ENCODE measurements at regions not wholly inside any gene's neighbourhood (a gene's known extent, or its start where the extent isn't known, plus 50 kb on each side); places are given as distances from the start of the nearest gene placed in this dataset.

GRCh38 chr2:145050134-145050533 lies 530.2 kb upstream of the ZEB2 start:
- Histone ChIP-seq H3K36me3 (no peaks in the 10 kb centered on the region), H3K4me3 (no peak overlapping the region), H3K4me1 (no peaks in the 10 kb centered on the region), H3K27ac (no peak overlapping the region), H3K9me3 (no peaks in the 10 kb centered on the region), H3K27me3 (no peaks in the 10 kb centered on the region)
- no peak for DNase-seq
- TF ChIP-seq CTCF (IDR thresholded peaks at IDR 0.05) (no peak), POLR2AphosphoS5 (IDR thresholded peaks at IDR 0.05) (no peak), EP300 (IDR thresholded peaks at IDR 0.05) (no peak), POLR2A (IDR thresholded peaks at IDR 0.05) (no peak)
- 78 to 94% methylated on average over 2 of the region's 2 CpGs for WGBS, 2 donors
- intact Hi-C loops (cut with DNase I), result no loop called here

GRCh38 chr2:145049475-145049874 lies 529.6 kb upstream of the ZEB2 start:
- TF ChIP-seq POLR2AphosphoS5 (IDR thresholded peaks at IDR 0.05) (no peak), POLR2A (IDR thresholded peaks at IDR 0.05) (no peak), EP300 (IDR thresholded peaks at IDR 0.05) (no peak), CTCF (IDR thresholded peaks at IDR 0.05) (no peak)
- Histone ChIP-seq H3K9me3 (no peaks in the 10 kb centered on the region), H3K27ac (no peak overlapping the region), H3K27me3 (no peaks in the 10 kb centered on the region), H3K4me3 (no peak overlapping the region), H3K4me1 (no peaks in the 10 kb centered on the region), H3K36me3 (no peaks in the 10 kb centered on the region)
- WGBS, 2 donors, result 61 to 70% methylated on average over 3 of the region's 3 CpGs
- intact Hi-C loops (cut with DNase I), result no loop called here
- no peak for DNase-seq

GRCh38 chr2:145047554-145047953 lies 527.6 kb upstream of the ZEB2 start:
- no peak overlapping the region for H3K4me3 ChIP-seq
- no peaks in the 10 kb centered on the region for H3K36me3 ChIP-seq
- no peaks in the 10 kb centered on the region for H3K4me1 ChIP-seq
- no peaks in the 10 kb centered on the region for H3K9me3 ChIP-seq
- no peak for TF ChIP-seq CTCF (IDR thresholded peaks at IDR 0.05)
- TF ChIP-seq POLR2AphosphoS5 (IDR thresholded peaks at IDR 0.05), result no peak
- no peak for TF ChIP-seq POLR2A (IDR thresholded peaks at IDR 0.05)
- no peak for TF ChIP-seq EP300 (IDR thresholded peaks at IDR 0.05)
- WGBS, 2 donors, result 84 to 92% methylated on average over 1 of the region's 1 CpG
- DNase-seq, result no peak
- no peaks in the 10 kb centered on the region for H3K27me3 ChIP-seq
- intact Hi-C loops (cut with DNase I), result no loop called here
- H3K27ac ChIP-seq, result no peak overlapping the region

- no peaks in the 10 kb centered on the region for H3K36me3 ChIP-seq
- no peak overlapping the region for H3K4me3 ChIP-seq
- H3K4me1 ChIP-seq, result no peaks in the 10 kb centered on the region
- no peaks in the 10 kb centered on the region for H3K27me3 ChIP-seq
- intact Hi-C loops (cut with DNase I), result no loop called here
- no peaks in the 10 kb centered on the region for H3K9me3 ChIP-seq
- TF ChIP-seq POLR2AphosphoS5 (IDR thresholded peaks at IDR 0.05) (no peak), CTCF (IDR thresholded peaks at IDR 0.05) (no peak)
- H3K27ac ChIP-seq, result no peak overlapping the region
- DNase-seq, result no peak
Measured at GRCh38 chr2:145044491-145044890, 524.6 kb upstream of the ZEB2 start.

- H3K4me1 ChIP-seq, result no peaks in the 10 kb centered on the region
- H3K4me3 ChIP-seq, result no peak overlapping the region
- H3K27me3 ChIP-seq, result no peaks in the 10 kb centered on the region
- H3K9me3 ChIP-seq, result no peaks in the 10 kb centered on the region
- no peaks in the 10 kb centered on the region for H3K36me3 ChIP-seq
- whole genome bisulfite sequencing, 2 donors, result 63 to 86% methylated on average over 6 of the region's 6 CpGs
- no peak overlapping the region for H3K27ac ChIP-seq
- intact Hi-C loops (cut with DNase I), result no loop called here
- TF ChIP-seq CTCF (IDR thresholded peaks at IDR 0.05) (no peak), EP300 (IDR thresholded peaks at IDR 0.05) (no peak), POLR2A (IDR thresholded peaks at IDR 0.05) (no peak), POLR2AphosphoS5 (IDR thresholded peaks at IDR 0.05) (no peak)
- DNase-seq, result no peak
Measured at GRCh38 chr2:145043399-145043834, 523.5 kb upstream of the ZEB2 start.

All from sigmoid colon (tissue), 6 donors.